ENCODE measurements at regions not wholly inside any gene's neighbourhood (a gene's known extent, or its start where the extent isn't known, plus 50 kb on each side); places are given as distances from the start of the nearest gene placed in this dataset.
"Not testable (repeated sequence)": the region's sequence is repeated elsewhere in the genome, so short reads cannot be mapped to it uniquely, and the experiment has no call there.

GRCh38 chr6:74607934-74608333 lies 597.9 kb downstream of the COL12A1 start:
- intact Hi-C loops (cut with DNase I): no loop called here
- DNase-seq (ENCODE audit: low spot score): no peak
- ATAC-seq: no peak

DNA sequence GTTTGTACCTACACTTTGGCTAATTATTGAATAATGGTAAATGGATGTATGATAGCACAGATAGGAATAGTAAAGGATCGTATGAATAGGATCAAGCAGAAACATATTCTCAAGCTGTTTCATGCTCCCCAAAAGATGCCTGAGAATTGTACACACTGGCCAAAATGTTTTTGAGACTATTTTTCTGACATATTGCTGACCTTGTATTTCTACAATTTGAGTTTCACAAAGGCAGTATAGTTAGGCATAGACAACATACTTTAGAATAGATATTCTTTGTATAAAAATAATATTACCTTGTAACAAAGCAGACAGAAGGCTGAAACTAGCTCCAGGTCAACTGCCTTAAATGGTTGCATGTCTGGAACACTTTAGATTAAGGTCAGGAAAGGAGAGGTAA lies 598.4 kb downstream of the COL12A1 start:
- intact Hi-C loops (cut with DNase I): no loop called here

GRCh38 chr6:74606582-74607071 lies 599.2 kb downstream of the COL12A1 start:
- DNase-seq (ENCODE audit: low spot score) (no peak), ATAC-seq (peak; percentile 93)

More for the DNA sequence above, 598.4 kb downstream of the COL12A1 start:
- DNase-seq (ENCODE audit: low spot score): no peak
- no peak for ATAC-seq

GRCh38 chr6:74605922-74606581 lies 599.8 kb downstream of the COL12A1 start:
- intact Hi-C loops (cut with DNase I): no loop called here
- ATAC-seq (peak; percentile 60), DNase-seq (ENCODE audit: low spot score) (no peak)

More at GRCh38 chr6:74606582-74607071, 599.2 kb downstream of the COL12A1 start:
- intact Hi-C loops (cut with DNase I): no loop called here

- intact Hi-C loops (cut with DNase I): no loop called here
- DNase-seq (ENCODE audit: low spot score) (no peak), ATAC-seq (no peak)
Observed at GRCh38 chr6:74604279-74604678, 601.6 kb downstream of the COL12A1 start.

DNA sequence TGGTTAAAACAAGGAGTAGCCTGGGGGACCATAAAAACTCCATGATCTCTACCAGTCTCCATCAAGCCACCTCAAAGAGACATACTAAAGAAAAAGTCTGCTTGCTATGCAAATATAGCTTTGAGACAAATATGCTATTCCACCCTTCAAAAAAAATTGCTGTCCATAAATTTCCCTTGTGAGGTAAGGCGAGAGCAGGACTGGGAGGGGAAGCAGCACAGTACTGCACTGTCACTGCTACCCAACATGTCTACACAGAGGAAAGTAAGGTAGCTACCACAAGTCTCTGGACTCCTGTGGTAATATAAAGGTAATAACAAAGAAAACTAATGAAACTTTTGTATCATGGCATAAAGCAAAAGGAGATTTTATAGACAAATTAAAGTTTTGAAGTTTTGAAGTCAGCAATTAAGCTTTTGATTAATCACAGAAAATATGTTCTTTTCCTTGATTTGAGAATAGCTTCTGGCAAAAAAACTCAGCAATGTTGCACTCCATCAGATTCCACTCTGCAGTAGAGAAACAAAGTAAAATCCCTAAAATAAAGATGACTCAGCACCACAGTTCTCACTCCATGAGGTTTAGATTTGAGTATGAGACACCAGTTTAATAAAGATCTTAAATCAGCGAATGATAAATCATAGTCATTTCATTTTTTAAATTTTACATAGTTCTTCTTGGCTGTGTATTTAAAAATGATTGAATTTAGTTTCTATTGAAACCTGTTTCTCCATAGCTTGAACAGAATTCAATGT lies 602.4 kb downstream of the COL12A1 start:
- intact Hi-C loops (cut with DNase I): no loop called here
- no peak for DNase-seq (ENCODE audit: low spot score)
- ATAC-seq: no peak

- ATAC-seq (no peak), DNase-seq (ENCODE audit: low spot score) (no peak)
- intact Hi-C loops (cut with DNase I): no loop called here
Observed at GRCh38 chr6:74602206-74602605, 603.6 kb downstream of the COL12A1 start.

GRCh38 chr6:74598462-74599393 lies 607.1 kb downstream of the COL12A1 start:
- no peak for DNase-seq (ENCODE audit: low spot score)
- intact Hi-C loops (cut with DNase I): no loop called here
- ATAC-seq: no peak

GRCh38 chr6:74597840-74598239 lies 608.0 kb downstream of the COL12A1 start:
- intact Hi-C loops (cut with DNase I): no loop called here
- ATAC-seq (no peak), DNase-seq (ENCODE audit: low spot score) (no peak)

GRCh38 chr6:74597266-74597665 lies 608.6 kb downstream of the COL12A1 start:
- DNase-seq (ENCODE audit: low spot score) (no peak), ATAC-seq (no peak)
- intact Hi-C loops (cut with DNase I): no loop called here

- ATAC-seq: peak; percentile 56
- no peak for DNase-seq (ENCODE audit: low spot score)
Observed at GRCh38 chr6:74596588-74596987, 609.3 kb downstream of the COL12A1 start.

DNA sequence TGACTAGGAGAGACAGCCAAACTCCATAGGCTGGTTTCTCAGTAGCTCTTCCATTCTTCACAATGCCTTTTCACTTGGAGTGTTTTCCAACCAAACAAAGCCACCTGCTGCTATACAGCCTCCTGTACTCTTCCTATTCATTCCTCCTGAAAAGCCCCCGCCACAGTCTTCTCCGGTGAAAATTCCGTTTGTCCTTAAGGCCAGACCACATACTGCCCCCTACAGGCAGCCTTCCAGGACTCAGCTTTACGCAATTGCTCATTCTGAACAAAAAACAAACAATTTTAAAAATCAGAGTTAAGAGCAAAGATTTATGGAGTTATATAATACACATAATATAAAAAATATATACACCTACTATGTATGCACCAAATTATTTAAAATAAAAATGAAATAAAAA lies 611.5 kb downstream of the COL12A1 start:
- DNase-seq (ENCODE audit: low spot score); ATAC-seq; intact Hi-C loops (cut with DNase I): not testable (repeated sequence)

More at GRCh38 chr6:74596588-74596987, 609.3 kb downstream of the COL12A1 start:
- intact Hi-C loops (cut with DNase I): no loop called here

GRCh38 chr6:74588094-74588832 lies 617.6 kb downstream of the COL12A1 start:
- intact Hi-C loops (cut with DNase I): no loop called here
- DNase-seq (ENCODE audit: low spot score) (no peak), ATAC-seq (no peak)

DNA sequence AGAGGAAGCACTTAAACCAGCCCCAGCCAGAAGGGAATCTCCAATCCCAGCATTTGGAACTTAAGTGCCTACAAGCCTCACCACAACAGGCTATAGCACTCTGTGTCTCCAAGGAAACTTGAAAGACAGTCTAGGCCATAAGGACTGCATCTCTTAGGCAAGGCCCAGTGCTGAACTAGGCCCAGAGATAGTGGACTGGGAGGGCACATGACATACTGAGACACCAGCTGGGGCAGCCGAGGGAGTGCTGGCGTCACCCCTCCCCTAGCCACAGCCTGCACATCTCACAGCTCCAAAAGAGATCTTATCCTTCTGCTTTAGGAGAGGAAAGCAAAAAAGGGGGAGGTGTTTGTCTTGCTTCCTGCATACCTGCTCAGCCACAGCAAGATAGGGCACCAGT lies 618.5 kb downstream of the COL12A1 start:
- intact Hi-C loops (cut with DNase I): no loop called here
- ATAC-seq (no peak), DNase-seq (ENCODE audit: low spot score) (no peak)

DNA sequence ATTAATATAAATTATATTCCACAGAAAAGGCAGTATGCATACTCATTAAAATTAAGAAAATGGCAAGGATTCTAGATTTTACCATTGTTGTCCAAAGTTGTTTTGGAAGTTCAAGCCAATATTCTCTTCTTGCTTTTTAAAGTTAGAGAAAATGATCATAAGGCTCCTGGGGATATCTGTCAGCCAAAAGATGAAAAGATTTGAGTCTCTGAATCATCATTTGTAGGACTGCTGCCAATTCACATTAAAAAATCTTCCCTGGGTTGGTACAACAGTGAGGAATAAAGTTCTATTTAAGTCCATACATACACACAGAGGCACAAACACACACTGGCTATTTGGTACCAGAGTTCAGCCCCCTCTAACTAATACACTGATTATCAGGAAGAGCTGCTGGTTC lies 620.1 kb downstream of the COL12A1 start:
- intact Hi-C loops (cut with DNase I): no loop called here
- DNase-seq (ENCODE audit: low spot score) (no peak), ATAC-seq (no peak)

- intact Hi-C loops (cut with DNase I): no loop called here
- no peak for DNase-seq (ENCODE audit: low spot score)
- ATAC-seq: no peak
Observed at GRCh38 chr6:74581681-74582080, 624.2 kb downstream of the COL12A1 start.

GRCh38 chr6:74579794-74580193 lies 626.1 kb downstream of the COL12A1 start:
- ATAC-seq (no peak), DNase-seq (ENCODE audit: low spot score) (no peak)
- intact Hi-C loops (cut with DNase I): no loop called here

DNA sequence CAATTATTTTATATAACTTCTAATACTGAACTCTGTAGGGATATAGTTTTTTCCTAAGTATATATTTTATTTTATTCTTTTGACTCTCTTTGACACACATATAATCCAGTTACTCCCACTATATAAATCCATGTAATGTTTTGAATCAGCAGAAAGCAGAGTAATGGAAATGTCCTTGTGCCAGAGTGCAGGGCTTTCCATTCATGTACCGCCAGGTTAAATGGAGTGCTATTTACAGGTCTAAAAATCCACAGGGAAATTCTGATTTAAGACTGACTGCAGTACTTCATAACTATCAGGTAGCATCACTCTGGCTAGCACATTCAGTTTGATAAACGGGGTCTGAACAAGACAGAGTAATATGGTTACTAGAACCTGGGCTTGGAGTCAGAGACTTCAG lies 626.8 kb downstream of the COL12A1 start:
- ATAC-seq (no peak), DNase-seq (ENCODE audit: low spot score) (no peak)
- intact Hi-C loops (cut with DNase I): no loop called here

DNA sequence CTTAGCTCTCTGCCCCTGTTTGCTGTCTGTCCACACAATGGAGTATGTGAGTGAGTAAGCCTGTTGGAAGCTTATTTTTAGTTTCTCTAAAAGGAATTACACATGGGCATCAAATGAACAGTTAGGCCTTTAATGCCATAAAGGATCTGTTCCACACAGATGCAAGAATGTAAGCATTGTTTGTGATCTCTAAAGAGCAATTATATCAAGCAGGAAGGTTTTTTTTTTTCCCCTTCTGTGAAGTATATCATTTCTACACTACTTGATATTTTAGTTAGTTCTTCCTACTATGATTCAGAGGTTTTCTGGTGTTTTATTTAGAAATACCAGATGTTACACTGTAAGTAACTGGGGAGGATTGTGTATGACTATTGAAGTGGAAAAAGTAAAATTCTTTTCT lies 627.5 kb downstream of the COL12A1 start:
- ATAC-seq (peak; percentile 34), DNase-seq (ENCODE audit: low spot score) (no peak)
- intact Hi-C loops (cut with DNase I): no loop called here

Data from sciatic nerve (tissue), 2 donors.